Upper lobe of left lung (tissue), 6 donors: ENCODE measurements at regions not wholly inside any gene's neighbourhood (a gene's known extent, or its start where the extent isn't known, plus 50 kb on each side); places are given as distances from the start of the nearest gene placed in this dataset.
"Not testable (repeated sequence)": the region's sequence is repeated elsewhere in the genome, so short reads cannot be mapped to it uniquely, and the experiment has no call there.

ENCODE experiments used
- ATAC-seq, 2 donors: fragments of 200-7000 bp; cut with Tn5 transposase; one replicate each; pipeline ENCODE4 v1.9.1; 2022; ENCODE audit warnings: mild to moderate bottlenecking in 2 of 2, moderate library complexity in 2 of 2; ENCODE audit not compliant: low FRiP score in 2 of 2
- DNase-seq, 2 donors: peaks; one replicate each; pipeline ENCODE4 v3.0.0-alpha.2; 2019 to 2020
- H3K27ac ChIP-seq, 4 donors: fragments of 200-600 bp; sonication (generic); one replicate each; pipeline ENCODE4 v1.5.1; 2016 to 2019
- H3K27me3 ChIP-seq, 4 donors: fragments of 200-600 bp; sonication (generic); one replicate each; pipeline ENCODE4 v1.5.1; 2017 to 2019
- H3K36me3 ChIP-seq, 4 donors: fragments of 200-600 bp; sonication (generic); one replicate each; pipeline ENCODE4 v1.5.1; 2016 to 2019
- H3K4me1 ChIP-seq, 4 donors: fragments of 200-600 bp; sonication (generic); one replicate each; pipeline ENCODE4 v1.5.1; 2018 to 2019
- H3K4me3 ChIP-seq, 4 donors: fragments of 200-600 bp; sonication (generic); one replicate each; pipeline ENCODE4 v1.5.1; 2017 to 2019; ENCODE audit warnings: mild to moderate bottlenecking in 2 of 4, moderate library complexity in 1 of 4
- H3K9me3 ChIP-seq, 4 donors: fragments of 200-600 bp; sonication (generic); one replicate each; pipeline ENCODE4 v1.5.1; 2018 to 2019
- EP300 ChIP-seq, 4 donors: sonication (generic); formaldehyde crosslinking; IDR thresholded peaks; one replicate each; pipeline ENCODE4 v1.5.1; 2017; ENCODE audit warnings: antibody characterized with exemption in 4 of 4, control low read depth in 2 of 4
- POLR2A ChIP-seq, 4 donors: fragments of 450-650 bp; IDR thresholded peaks; one replicate each; pipeline ENCODE4 v1.5.1; 2016 to 2017; ENCODE audit warnings: antibody characterized with exemption in 4 of 4, mild to moderate bottlenecking in 2 of 4
- POLR2AphosphoS5 ChIP-seq, 2 donors: sonication (generic); formaldehyde crosslinking; IDR thresholded peaks; one replicate each; pipeline ENCODE4 v1.5.1; 2017; ENCODE audit warnings: antibody characterized with exemption in 2 of 2
- WGBS, 2 donors: methylation state at CpG; one replicate each; pipeline ENCODE4 v1.1.5; 2017 to 2018; 5-methylcytosine and 5-hydroxymethylcytosine counted together
- TF ChIP-seq, protein P1 (sequence below), 6 experiments: fragments of 450-650 bp in 4 of 6; fragments of 200-600 bp in 2 of 6; sonication (generic) in 2 of 6; IDR thresholded peaks; one replicate each; pipeline ENCODE4 v1.5.1; 2016 to 2019; ENCODE audit warnings: antibody characterized with exemption in 6 of 6
- donor health status: DM: no; HTN: no; CAD: no; lungs with moderate emphysema.
- donor health status: DM: no; HTN: yes; CAD: no; lungs with severe emphysema.

GRCh38 chr4:179692222-179692621 lies 2250.0 kb upstream of the AGA start:
- Histone ChIP-seq H3K36me3 (no peaks in the 10 kb centered on the region), H3K4me1 (no peaks in the 10 kb centered on the region), H3K27me3 (no peaks in the 10 kb centered on the region), H3K9me3 (no peaks in the 10 kb centered on the region), H3K27ac (no peak overlapping the region), H3K4me3 (no peak overlapping the region)
- ATAC-seq (no peak), DNase-seq (no peak)
- no peak for TF ChIP-seq POLR2AphosphoS5 (IDR thresholded peaks at IDR 0.05)
- 40 to 46% methylated on average over 1 of the region's 1 CpG for WGBS, 2 donors

DNA sequence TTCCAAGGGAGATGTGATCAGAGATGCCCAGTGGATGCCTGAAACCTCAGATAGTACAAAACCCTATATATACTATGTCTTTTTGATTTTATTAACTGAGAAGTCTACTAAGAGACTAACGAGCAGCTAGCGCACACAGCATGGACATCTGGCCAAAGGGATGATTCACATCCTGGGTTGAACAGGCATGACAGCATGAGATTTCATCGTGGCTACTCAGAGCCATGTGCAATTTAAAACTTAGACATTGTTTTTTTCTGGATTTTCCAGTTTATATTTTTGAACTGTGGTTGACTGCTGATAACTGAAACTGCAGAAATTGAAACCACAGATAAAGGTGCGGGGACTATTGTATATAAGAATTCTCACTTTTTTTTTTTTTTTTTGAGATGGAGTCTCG lies 2252.9 kb upstream of the AGA start:
- H3K27me3 ChIP-seq = no peaks in the 10 kb centered on the region
- no peaks in the 10 kb centered on the region for H3K36me3 ChIP-seq
- no peak overlapping the region for H3K27ac ChIP-seq
- no peak for DNase-seq
- WGBS, 2 donors = 78 to 86% methylated on average over 5 of the region's 5 CpGs
- no peak for ATAC-seq
- no peak overlapping the region for H3K4me3 ChIP-seq
- TF ChIP-seq POLR2A (IDR thresholded peaks at IDR 0.05) = no peak
- TF ChIP-seq EP300 (IDR thresholded peaks at IDR 0.05) = no peak
- no peaks in the 10 kb centered on the region for H3K9me3 ChIP-seq
- no peaks in the 10 kb centered on the region for H3K4me1 ChIP-seq

DNA sequence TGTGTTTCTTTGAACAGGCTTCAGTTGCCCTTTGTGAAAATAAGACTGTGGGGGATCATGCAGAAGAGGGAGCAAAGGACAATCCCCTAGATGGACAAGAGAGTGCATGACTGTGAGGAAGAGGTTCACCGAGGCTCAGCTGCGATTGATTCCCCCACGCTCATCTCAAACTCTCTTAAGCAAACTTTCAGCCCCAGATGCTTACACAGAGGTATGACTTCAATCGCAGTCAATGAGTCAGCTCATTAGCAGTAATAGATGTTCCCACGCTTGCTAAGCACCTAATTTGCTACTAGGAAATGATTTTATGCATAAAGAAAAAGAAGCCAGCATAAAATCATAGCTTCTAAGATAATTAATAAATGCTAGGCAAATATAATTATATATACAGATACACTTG lies 2256.1 kb upstream of the AGA start:
- H3K27me3 ChIP-seq = no peaks in the 10 kb centered on the region
- H3K4me1 ChIP-seq = no peaks in the 10 kb centered on the region
- no peak overlapping the region for H3K27ac ChIP-seq
- no peaks in the 10 kb centered on the region for H3K36me3 ChIP-seq
- 79 to 84% methylated on average over 5 of the region's 5 CpGs for WGBS, 2 donors
- H3K9me3 ChIP-seq = no peaks in the 10 kb centered on the region
- DNase-seq = no peak
- ATAC-seq = no peak
- TF ChIP-seq, protein P1, sequence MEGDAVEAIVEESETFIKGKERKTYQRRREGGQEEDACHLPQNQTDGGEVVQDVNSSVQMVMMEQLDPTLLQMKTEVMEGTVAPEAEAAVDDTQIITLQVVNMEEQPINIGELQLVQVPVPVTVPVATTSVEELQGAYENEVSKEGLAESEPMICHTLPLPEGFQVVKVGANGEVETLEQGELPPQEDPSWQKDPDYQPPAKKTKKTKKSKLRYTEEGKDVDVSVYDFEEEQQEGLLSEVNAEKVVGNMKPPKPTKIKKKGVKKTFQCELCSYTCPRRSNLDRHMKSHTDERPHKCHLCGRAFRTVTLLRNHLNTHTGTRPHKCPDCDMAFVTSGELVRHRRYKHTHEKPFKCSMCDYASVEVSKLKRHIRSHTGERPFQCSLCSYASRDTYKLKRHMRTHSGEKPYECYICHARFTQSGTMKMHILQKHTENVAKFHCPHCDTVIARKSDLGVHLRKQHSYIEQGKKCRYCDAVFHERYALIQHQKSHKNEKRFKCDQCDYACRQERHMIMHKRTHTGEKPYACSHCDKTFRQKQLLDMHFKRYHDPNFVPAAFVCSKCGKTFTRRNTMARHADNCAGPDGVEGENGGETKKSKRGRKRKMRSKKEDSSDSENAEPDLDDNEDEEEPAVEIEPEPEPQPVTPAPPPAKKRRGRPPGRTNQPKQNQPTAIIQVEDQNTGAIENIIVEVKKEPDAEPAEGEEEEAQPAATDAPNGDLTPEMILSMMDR (IDR thresholded peaks at IDR 0.05) = no peak
- TF ChIP-seq EP300 (IDR thresholded peaks at IDR 0.05) (no peak), POLR2AphosphoS5 (IDR thresholded peaks at IDR 0.05) (no peak), POLR2A (IDR thresholded peaks at IDR 0.05) (no peak)
- no peak overlapping the region for H3K4me3 ChIP-seq

- Histone ChIP-seq H3K4me3 (no peak overlapping the region), H3K9me3 (no peaks in the 10 kb centered on the region), H3K27ac (no peak overlapping the region), H3K4me1 (no peaks in the 10 kb centered on the region), H3K27me3 (no peaks in the 10 kb centered on the region), H3K36me3 (no peaks in the 10 kb centered on the region)
- DNase-seq (no peak), ATAC-seq (no peak)
- TF ChIP-seq POLR2A (IDR thresholded peaks at IDR 0.05) = no peak
- TF ChIP-seq POLR2AphosphoS5 (IDR thresholded peaks at IDR 0.05) = no peak
- TF ChIP-seq EP300 (IDR thresholded peaks at IDR 0.05) = no peak
- TF ChIP-seq, protein P1 (IDR thresholded peaks at IDR 0.05) = no peak
- 47 to 58% methylated on average over 4 of the region's 4 CpGs for WGBS, 2 donors
Observed at GRCh38 chr4:179709961-179710624, 2267.9 kb upstream of the AGA start.

DNA sequence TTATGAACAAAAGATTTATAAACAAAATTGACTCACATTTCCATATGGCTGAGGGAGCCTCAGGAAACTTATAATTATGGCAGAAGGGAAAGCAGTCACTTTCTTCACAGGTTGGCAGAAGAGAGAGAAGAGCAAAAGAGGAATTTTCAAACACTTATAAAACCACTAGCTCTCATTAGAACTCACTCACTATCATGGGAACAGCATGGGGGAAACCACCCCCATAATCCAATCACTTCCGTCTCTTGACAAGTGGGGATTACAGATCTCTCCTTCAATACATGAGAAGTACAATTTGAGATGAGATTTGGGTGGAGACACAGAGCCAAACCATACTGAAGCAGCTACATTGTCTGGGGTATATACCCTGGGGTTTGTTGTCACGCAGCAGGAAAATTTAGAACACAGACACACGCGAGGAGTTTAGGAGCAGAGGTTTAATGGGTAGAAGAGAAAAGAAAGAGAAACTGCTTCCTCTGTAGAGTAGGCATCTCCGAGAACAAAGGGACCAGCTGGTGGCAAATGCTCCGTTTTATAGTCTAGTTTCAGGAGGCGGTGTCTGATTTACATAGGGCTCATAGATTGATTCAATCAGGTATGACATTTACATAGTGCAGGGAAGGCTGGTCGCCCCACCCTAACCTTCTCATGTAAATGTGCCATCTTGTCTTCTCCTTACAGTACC lies 2277.7 kb upstream of the AGA start:
- Histone ChIP-seq H3K36me3 (no peaks in the 10 kb centered on the region), H3K4me3 (no peak overlapping the region), H3K4me1 (no peaks in the 10 kb centered on the region), H3K27ac (no peak overlapping the region), H3K27me3 (no peaks in the 10 kb centered on the region), H3K9me3 (no peaks in the 10 kb centered on the region)
- ATAC-seq (no peak), DNase-seq (no peak)
- TF ChIP-seq POLR2A (IDR thresholded peaks at IDR 0.05) = no peak
- TF ChIP-seq EP300 (IDR thresholded peaks at IDR 0.05) = no peak
- WGBS, 2 donors = 90% methylated on average over 8 of the region's 8 CpGs

DNA sequence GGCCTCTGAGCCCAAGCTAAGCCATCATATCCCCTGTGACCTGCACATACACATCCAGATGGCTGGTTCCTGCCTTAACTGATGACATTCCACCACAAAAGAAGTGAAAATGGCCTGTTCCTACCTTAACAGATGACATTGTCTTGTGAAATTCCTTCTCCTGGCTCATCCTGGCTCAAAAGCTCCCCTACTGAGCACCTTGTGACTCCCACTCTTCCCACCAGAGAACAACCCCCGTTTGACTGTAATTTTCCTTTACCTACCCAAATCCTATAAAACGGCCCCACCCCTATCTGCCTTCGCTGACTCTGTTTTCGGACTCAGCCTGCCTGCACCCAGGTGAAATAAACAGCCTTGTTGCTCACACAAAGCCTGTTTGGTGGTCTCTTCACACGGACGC lies 2284.3 kb upstream of the AGA start:
- H3K4me3 ChIP-seq, H3K9me3 ChIP-seq, H3K36me3 ChIP-seq, H3K27me3 ChIP-seq, H3K27ac ChIP-seq, DNase-seq, ATAC-seq, H3K4me1 ChIP-seq: not testable (repeated sequence)
- WGBS, 2 donors = 81 to 89% methylated on average over 6 of the region's 6 CpGs

- no peaks in the 10 kb centered on the region for H3K36me3 ChIP-seq
- H3K9me3 ChIP-seq = no peaks in the 10 kb centered on the region
- H3K4me3 ChIP-seq = no peak overlapping the region
- no peak overlapping the region for H3K27ac ChIP-seq
- DNase-seq (no peak), ATAC-seq (no peak)
- no peaks in the 10 kb centered on the region for H3K27me3 ChIP-seq
- WGBS, 2 donors = 69 to 79% methylated on average over 4 of the region's 4 CpGs
- TF ChIP-seq, protein P1 (IDR thresholded peaks at IDR 0.05) = no peak
- no peak for TF ChIP-seq POLR2AphosphoS5 (IDR thresholded peaks at IDR 0.05)
- no peaks in the 10 kb centered on the region for H3K4me1 ChIP-seq
Observed at GRCh38 chr4:179728305-179728704, 2286.1 kb upstream of the AGA start.

DNA sequence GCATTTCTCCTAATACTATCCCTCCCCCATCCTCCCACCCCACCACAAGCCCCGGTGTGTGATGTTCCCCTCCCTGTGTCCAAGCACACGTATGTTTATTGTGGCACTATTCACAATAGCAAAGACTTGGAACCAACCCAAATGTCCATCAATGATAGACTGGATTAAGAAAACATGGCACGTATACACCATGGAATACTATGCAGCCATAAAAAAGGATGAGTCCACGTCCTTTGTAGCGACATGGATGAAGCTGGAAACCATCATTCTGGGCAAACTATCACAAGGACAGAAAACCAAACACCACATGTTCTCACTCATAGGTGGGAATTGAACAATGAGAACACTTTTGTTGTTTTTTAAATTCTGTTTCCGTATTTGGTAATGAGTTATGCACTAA lies 2294.6 kb upstream of the AGA start:
- not testable (repeated sequence) for H3K9me3 ChIP-seq, H3K4me3 ChIP-seq
- 96% methylated on average over 6 of the region's 6 CpGs for WGBS, 2 donors

More for the DNA sequence above, 2294.6 kb upstream of the AGA start:
- not testable (repeated sequence) for H3K27me3 ChIP-seq, H3K27ac ChIP-seq, DNase-seq, H3K4me1 ChIP-seq, H3K36me3 ChIP-seq, ATAC-seq
